Thyroid gland (tissue), 4 donors: ENCODE measurements at regions not wholly inside any gene's neighbourhood (a gene's known extent, or its start where the extent isn't known, plus 50 kb on each side); places are given as distances from the start of the nearest gene placed in this dataset.

Experiments
- DNase-seq, 2 donors: peaks; one replicate each; pipeline ENCODE4 v3.0.0-alpha.2; 2019
- H3K27ac ChIP-seq, 3 donors: fragments of 200-600 bp; sonication (generic); 1 replicate in 2 of 3; 2 replicates in 1 of 3; pipeline ENCODE4 v1.5.1; 2016 to 2019; ENCODE audit warnings: mild to moderate bottlenecking in 1 of 3, moderate library complexity in 1 of 3
- H3K27me3 ChIP-seq: fragments of 200-600 bp; sonication (generic); one replicate; pipeline ENCODE4 v1.5.1; 2019
- H3K36me3 ChIP-seq, 2 donors: fragments of 200-600 bp; sonication (generic); one replicate each; pipeline ENCODE4 v1.5.1; 2016 to 2019
- H3K4me1 ChIP-seq, 2 donors: fragments of 200-600 bp; sonication (generic); one replicate each; pipeline ENCODE4 v1.5.1; 2017 to 2019
- H3K4me3 ChIP-seq, 3 donors: fragments of 200-600 bp; sonication (generic); replicated peaks in 1 of 3; 1 replicate in 2 of 3; 2 replicates in 1 of 3; pipeline ENCODE4 v1.5.1; 2016; ENCODE audit warnings: mild to moderate bottlenecking in 1 of 3
- H3K9me3 ChIP-seq: fragments of 200-600 bp; sonication (generic); one replicate; pipeline ENCODE4 v1.5.1; 2017
- POLR2A ChIP-seq, 2 donors: fragments of 450-650 bp; IDR thresholded peaks; one replicate each; pipeline ENCODE4 v1.6.1; 2017; ENCODE audit warnings: antibody characterized with exemption in 2 of 2, mild to moderate bottlenecking in 2 of 2, moderate library complexity in 1 of 2
- WGBS, 2 donors: methylation state at CpG; one replicate each; pipeline ENCODE4 v1.1.5; 2017; 5-methylcytosine and 5-hydroxymethylcytosine counted together
- intact Hi-C: fragments of 100-400 bp; cut with DNase I; formaldehyde crosslinking; loops from one replicate; pipeline ENCODE4 v1.15.1; 2023
- TF ChIP-seq, protein P1 (sequence below), 6 experiments: fragments of 200-600 bp in 3 of 6; fragments of 450-650 bp in 3 of 6; sonication (generic) in 3 of 6; IDR thresholded peaks; one replicate each; pipeline ENCODE4 v1.5.1; 2016 to 2019; ENCODE audit warnings: antibody characterized with exemption in 6 of 6, mild to moderate bottlenecking in 2 of 6, inconsistent platforms in 1 of 6, moderate library complexity in 1 of 6

DNA sequence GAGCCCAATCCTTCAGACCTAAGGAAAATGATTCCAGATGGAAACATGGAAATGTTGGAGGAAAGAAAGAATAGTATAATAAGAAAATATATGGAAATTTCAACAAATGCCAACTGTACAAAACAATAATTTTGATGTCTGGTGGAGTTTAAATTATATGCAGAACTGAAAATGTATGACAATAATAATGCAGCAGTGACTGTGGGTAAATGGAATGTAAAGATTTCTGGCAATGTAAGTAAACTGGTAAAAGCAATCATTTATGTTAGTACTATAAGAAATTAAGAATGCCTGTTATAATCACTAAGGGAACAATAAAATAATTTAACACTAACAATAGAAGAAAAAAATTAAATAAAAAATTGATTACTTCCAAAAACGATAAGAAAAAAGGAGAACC is 89.0 kb downstream of the EDN1 start:
- TF ChIP-seq POLR2A (IDR thresholded peaks at IDR 0.05) = no peak
- TF ChIP-seq, protein P1, sequence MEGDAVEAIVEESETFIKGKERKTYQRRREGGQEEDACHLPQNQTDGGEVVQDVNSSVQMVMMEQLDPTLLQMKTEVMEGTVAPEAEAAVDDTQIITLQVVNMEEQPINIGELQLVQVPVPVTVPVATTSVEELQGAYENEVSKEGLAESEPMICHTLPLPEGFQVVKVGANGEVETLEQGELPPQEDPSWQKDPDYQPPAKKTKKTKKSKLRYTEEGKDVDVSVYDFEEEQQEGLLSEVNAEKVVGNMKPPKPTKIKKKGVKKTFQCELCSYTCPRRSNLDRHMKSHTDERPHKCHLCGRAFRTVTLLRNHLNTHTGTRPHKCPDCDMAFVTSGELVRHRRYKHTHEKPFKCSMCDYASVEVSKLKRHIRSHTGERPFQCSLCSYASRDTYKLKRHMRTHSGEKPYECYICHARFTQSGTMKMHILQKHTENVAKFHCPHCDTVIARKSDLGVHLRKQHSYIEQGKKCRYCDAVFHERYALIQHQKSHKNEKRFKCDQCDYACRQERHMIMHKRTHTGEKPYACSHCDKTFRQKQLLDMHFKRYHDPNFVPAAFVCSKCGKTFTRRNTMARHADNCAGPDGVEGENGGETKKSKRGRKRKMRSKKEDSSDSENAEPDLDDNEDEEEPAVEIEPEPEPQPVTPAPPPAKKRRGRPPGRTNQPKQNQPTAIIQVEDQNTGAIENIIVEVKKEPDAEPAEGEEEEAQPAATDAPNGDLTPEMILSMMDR (IDR thresholded peaks at IDR 0.05) = no peak
- no peak overlapping the region for H3K4me3 ChIP-seq
- WGBS, 2 donors = 85 to 86% methylated on average over 1 of the region's 1 CpG
- DNase-seq = no peak
- H3K27me3 ChIP-seq = no peaks in the 10 kb centered on the region
- no peaks in the 10 kb centered on the region for H3K36me3 ChIP-seq
- H3K4me1 ChIP-seq = no peaks in the 10 kb centered on the region
- H3K9me3 ChIP-seq = no peaks in the 10 kb centered on the region
- no peak overlapping the region for H3K27ac ChIP-seq
- intact Hi-C loops = no loop called here

- DNase-seq = no peak
- TF ChIP-seq POLR2A (IDR thresholded peaks at IDR 0.05) = no peak
- TF ChIP-seq, protein P1 (IDR thresholded peaks at IDR 0.05) = no peak
- H3K36me3 ChIP-seq = no peaks in the 10 kb centered on the region
- no peaks in the 10 kb centered on the region for H3K4me1 ChIP-seq
- H3K9me3 ChIP-seq = no peaks in the 10 kb centered on the region
- H3K27me3 ChIP-seq = no peaks in the 10 kb centered on the region
- H3K4me3 ChIP-seq = no peak overlapping the region
- intact Hi-C loops = no loop called here
- no peak overlapping the region for H3K27ac ChIP-seq
These were observed 91.4 kb downstream of the EDN1 start for GRCh38 chr6:12381587-12381986.

DNA sequence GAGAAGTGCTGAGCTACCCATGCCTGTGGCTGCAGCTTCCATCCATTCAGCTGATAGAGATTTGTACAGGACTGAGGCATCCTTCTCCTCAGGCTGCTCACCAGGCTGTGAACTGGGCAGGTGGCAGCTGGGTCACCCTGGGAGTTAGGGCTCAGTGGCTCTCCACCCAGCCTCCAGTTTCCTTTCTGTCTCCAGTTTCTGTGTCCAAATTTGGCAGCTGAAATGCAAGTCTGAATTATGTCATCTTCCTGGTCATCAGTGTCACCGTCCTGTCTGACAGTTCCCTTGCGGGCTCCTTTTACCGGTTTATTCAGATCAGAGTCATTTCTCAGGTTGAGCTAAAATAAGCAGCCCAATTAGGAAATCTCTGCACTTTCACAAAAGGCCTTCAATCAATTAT is 93.3 kb downstream of the EDN1 start:
- no peaks in the 10 kb centered on the region for H3K9me3 ChIP-seq
- H3K36me3 ChIP-seq = no peaks in the 10 kb centered on the region
- intact Hi-C loops = no loop called here
- H3K4me1 ChIP-seq = no peaks in the 10 kb centered on the region
- H3K27me3 ChIP-seq = no peaks in the 10 kb centered on the region
- DNase-seq = no peak
- WGBS, 2 donors = 37 to 50% methylated on average over 3 of the region's 3 CpGs
- TF ChIP-seq POLR2A (IDR thresholded peaks at IDR 0.05) = no peak
- TF ChIP-seq, protein P1 (IDR thresholded peaks at IDR 0.05) = no peak
- no peak overlapping the region for H3K4me3 ChIP-seq
- H3K27ac ChIP-seq = no peak overlapping the region

- TF ChIP-seq, protein P1 (IDR thresholded peaks at IDR 0.05) = no peak
- TF ChIP-seq POLR2A (IDR thresholded peaks at IDR 0.05) = no peak
- Histone ChIP-seq H3K4me3 (no peak overlapping the region), H3K36me3 (no peaks in the 10 kb centered on the region), H3K4me1 (no peaks in the 10 kb centered on the region), H3K27me3 (no peaks in the 10 kb centered on the region), H3K9me3 (no peaks in the 10 kb centered on the region), H3K27ac (no peak overlapping the region)
- WGBS, 2 donors = 39 to 40% methylated on average over 2 of the region's 2 CpGs
- intact Hi-C loops = no loop called here
- DNase-seq = no peak
These were observed 94.3 kb downstream of the EDN1 start for GRCh38 chr6:12384357-12384912.

- Histone ChIP-seq H3K27ac (no peak overlapping the region), H3K27me3 (no peaks in the 10 kb centered on the region), H3K4me1 (no peaks in the 10 kb centered on the region), H3K36me3 (no peaks in the 10 kb centered on the region), H3K9me3 (no peaks in the 10 kb centered on the region), H3K4me3 (no peak overlapping the region)
- no peak for DNase-seq
- no peak for TF ChIP-seq POLR2A (IDR thresholded peaks at IDR 0.05)
- TF ChIP-seq, protein P1 (IDR thresholded peaks at IDR 0.05) = no peak
- intact Hi-C loops = no loop called here
- 53 to 60% methylated on average over 3 of the region's 3 CpGs for WGBS, 2 donors
These were observed 95.2 kb downstream of the EDN1 start for GRCh38 chr6:12385316-12385715.
